ENCODE measurements at regions not wholly inside any gene's neighbourhood (a gene's known extent, or its start where the extent isn't known, plus 50 kb on each side); places are given as distances from the start of the nearest gene placed in this dataset.

DNA sequence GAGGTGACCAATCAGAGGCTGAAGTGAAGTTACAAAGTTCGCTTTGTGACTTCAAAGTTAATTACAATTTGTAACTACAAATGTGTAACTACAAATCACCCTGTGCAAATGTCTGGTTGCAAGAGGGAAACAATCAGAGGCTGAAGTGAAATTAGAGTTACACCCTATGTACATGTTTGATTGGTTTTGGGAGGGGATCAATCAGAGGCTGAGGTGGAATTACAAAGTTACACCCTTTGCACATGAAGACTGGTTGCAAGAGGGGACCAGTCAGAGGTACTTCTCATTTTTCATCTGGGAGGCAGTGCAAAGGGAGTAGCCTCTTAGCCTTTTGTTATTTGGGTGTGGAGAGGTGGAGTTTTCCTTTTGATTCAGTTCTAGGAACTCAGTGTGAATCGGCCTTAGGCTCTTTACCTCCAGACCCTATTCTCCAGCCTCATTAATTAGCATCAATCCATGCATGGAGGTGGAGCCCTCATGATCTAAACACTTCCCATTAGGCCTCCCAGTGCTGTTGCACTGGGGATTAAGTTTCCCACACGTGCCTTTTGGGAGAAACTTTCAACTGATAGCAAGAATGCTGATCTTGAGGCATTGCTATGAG lies 291.3 kb upstream of the MTNR1B start:
- DNase-seq, result no peak

DNA sequence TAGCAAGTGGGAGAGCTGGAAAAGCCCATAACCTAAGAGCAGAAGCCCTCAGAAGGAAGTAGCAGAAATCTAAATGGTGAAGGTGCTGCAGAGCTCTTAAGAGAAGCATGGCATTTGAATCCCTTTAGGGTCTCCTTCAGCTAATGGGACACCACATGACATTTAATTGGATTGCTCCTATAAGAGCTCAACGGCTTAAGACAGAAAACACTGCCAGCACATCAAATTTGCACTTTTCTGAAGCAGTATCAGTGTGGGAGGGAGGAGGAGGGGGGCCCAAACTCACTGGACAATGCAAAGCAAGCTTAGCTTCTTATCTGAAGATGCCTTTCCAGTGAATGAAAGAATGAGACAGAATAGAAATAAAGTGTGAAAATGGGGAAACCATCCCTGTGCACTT lies 287.9 kb upstream of the MTNR1B start:
- DNase-seq, result no peak

DNA sequence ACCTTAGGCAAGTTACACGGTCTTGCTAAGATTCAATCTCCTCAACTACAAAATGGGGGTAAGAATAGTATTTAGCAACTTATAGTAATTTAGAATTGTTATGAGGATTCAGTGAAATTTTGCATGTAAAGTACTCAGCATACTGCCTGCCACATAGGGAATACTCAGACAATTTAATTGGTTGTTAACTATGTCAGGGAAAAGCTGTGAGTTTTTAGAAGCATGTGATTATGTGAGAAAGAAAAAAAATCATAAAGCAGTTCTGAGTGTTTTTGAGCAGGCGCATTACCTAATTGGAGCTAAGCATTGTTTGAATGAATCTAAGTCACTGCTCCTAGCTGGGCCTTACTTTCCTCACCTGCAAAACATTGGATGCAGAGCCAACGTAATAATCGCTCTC lies 287.3 kb upstream of the MTNR1B start:
- DNase-seq, result no peak

DNA sequence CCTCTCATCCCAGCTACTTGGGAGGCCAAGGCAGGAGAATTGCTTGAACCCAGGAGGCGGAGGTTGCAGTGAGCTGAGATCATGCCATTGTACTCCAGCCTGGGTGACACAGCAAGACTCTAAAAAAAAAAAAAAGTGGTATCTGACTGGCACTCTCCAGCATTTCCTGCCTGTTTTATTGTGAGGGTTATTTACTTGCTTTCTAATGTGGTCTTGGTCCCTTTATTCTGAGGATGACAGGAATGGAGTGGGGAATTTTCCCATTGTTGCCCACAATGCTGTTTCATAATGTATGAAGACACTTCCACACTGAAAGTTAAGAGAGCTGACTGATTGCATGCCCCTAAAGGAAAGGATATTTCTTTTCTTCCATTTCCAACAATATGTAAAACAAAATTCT lies 286.5 kb upstream of the MTNR1B start:
- DNase-seq, result no peak

DNA sequence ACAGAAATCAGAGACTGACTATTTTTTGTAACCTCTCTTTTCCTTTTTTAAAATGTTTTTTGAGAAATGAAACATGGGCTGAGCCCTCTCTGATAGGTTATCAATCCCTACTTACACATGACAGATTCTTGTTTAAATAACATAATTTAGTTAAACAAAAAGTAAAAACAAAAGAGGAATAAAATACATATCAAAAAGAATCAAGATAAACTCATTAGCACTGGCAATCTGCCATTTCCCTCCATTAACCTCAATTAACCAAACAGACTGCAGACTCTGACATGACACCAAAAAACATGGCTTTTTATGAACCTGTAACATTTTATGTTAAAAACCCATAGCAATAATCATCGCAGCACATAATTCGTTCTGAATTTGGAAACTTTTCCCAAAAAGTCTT lies 284.4 kb upstream of the MTNR1B start:
- no peak for DNase-seq

DNA sequence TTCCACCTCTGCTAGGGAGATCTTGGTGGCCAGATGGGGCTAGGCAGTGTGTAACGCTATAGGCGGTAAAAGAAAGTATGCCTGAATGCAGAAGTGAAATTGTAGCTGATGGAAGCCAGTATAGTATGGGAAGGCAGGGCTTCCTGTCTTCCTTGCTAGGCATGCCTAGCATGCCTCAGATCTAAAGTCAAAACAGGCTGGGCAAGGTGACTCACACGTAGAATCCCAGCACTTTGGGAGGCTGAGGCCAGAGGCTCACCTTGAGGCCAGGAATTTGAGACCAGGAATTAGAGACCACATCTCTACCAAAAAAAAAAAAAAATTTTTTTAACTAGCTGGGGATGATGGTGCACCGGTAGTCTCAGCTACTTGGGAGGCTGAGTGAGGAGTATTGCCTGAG lies 281.7 kb upstream of the MTNR1B start:
- no peak for DNase-seq

DNA sequence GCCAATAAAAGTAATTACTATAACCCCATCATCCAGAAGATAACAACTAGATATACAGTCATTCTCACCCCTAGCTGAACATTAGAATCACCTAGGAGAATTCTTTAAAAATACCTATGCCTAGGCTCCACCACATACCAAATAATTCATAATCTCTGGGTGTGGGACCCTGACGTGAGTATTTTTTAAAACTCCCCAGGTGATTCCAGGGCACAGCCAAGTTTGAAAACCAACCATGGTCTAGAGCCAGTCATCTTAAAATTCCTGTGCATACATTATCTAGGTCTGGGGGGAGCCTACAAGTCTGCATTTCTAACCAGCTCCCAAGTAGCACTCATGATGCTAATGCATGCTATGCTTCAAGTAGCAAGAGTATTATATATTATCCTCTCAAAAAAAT lies 281.0 kb upstream of the MTNR1B start:
- DNase-seq, result no peak

DNA sequence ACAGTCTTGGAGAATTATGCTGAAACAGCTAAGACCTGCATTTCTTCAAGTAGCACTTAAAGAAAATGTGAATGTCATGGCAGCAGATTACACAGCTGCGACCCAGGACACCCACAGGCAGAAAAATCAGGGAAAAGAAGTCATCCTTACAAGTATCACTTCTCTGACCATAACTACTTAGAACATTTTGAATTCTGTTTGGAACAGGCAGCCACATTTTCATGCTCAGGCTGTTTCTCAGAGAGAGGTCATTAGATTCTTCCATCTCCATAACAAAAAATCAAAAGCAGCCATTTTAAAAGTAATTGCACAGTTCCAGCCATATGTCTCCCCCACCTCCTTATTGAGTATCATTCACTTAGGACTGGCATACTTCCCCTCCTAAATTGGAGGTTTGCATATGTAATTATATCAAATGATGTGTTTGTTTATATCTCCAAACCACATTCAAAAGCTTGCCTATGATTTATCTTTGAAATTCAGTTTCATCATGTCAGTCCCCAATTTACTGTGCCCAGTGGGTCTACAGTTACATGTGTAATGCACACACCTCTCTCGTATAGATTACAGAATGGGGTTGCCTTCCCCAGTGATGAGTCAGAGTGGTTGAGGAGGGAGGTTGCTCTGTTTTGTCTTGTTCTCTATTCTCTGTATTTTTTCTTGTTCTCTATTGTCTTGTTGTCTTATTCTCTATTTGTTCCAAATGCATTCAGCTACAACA lies 276.5 kb upstream of the MTNR1B start:
- no peak for DNase-seq

DNA sequence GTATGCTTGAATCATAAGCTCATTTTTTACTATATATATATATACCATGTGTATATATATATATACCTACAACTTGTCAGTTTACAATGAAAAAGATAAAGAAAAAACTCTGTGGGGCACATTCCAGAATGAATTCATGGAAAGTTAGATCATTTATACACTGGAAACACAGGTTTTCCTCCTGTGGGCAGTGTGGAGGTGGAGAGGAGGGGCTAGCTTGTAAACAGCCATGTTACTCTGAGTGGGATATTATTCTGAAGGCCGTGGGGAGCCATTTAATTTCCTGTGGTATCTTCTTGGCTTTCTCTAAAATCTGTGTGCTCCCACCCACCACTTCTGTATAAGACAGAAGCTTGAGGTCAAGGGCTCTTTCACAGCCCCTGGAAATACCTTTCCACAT lies 273.4 kb upstream of the MTNR1B start:
- DNase-seq, result no peak

DNA sequence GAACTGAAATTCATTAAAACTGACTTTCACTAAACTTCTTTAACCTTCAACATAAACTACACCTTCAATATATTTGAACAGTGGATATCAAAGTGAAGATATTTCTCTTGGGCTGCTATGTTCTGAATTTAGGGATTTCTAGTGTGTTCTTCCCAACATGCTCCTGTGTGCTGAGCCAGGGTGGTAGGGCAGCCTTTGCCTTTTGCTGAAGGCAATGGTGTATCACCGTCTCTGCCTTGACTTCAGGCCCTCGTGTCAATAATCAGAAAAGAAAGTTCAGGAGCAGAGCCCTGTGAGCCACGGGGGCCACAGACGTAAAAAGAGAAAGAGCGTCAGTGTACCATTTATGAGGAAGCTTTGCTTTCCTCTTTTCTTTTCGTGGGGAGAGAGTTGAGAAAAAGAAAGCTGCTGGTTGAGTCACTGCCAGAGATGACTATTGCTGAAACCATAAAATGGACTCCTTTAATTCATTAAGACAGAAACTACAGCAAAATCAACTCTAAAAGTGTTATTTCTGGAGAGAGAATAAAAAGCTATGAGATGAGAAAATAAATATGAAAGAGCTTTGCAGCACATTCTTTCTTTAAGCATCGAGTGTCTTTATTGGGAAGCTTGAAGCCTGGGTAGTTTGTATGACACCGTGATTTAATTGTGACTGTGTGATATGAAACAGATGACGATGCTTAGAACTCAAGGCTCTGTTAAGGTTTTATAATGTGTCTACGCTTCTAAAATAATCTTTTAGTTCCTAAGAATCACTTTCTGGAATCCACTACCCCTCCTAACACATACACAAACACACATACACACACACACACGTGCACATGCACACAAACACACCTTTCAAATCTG lies 271.8 kb upstream of the MTNR1B start:
- no peak for DNase-seq

DNA sequence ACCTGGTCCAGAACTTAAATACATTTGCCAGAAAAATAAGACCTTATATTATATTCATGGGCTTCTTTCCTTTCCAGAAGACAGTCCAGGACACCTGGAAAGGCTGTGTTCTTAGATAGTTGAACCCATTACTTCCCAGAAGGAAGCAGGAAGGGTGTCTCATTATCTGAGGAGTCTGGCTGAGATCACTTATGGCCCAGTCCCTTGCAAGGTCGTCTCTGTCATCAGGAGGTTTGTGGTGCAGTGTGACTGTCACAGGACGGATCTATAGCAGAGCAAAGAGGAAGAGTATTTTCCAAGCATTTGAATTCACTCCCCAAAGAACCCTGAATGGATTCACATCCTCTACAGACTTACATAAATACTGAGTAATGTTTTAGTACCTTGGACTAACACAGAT lies 270.7 kb upstream of the MTNR1B start:
- no peak for DNase-seq

DNA sequence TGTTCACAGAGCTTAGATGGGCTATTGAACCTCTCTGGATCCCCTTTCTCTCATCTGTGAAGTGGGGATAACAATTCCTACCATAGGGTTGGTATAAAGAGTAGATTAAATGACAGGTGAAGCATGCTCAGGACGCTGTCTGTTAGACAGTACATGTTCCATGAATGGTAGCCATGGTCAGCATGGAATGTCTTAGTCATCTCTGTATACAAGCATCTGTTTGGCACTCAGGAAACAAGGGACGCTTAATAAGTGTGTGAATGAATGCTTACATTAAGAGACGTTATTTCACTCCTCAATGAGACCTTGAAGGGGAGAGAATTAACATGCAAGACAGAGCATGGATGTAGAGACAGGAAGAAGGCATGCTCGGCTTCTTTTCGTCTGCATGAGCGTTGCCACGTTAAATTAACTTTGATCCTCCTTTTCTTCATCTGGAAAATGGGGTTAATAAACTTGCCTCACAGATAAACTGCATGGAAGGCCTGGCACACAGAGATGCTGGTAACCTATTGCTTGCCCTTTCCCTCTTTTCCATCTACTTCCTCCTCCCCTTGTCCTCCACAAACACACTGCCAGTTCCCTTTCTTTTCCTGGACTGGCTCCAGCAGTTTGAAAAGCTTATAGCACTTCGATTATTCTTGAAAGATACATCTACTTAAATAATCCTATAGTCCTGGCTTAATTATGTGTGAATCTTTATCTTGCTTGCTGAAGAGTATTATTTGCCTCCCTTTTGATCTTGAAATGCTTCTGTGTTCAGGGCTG lies 267.2 kb upstream of the MTNR1B start:
- no peak for DNase-seq

DNA sequence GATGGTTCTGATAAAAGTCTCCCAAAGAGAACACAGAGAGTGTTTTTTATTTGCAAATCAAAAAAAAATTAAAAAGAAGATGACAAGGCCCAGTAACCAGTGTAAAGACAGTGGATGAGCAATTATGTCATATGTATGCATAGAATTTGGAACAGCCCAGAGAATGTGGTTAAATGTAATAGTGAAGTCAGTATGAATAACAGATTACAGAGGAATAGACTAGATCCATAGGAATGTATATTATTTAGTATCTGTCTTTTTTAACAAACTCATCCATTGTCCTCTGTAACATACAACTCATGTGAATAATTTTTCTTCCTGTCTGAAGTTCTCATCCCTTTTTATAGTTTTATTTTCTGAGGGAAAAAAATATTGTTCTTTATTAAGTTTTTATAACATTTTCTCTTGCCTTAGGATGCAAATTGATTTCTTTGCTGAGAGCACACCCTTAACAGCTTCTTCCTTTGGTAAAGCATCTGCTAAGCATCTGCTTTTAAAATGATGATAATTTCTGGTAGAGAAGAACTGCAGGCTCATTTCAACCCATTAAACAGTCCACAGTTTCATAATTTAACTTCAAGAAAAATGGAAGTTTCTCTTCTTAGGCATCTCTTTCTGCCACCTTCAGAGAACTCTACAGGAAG lies 266.5 kb upstream of the MTNR1B start:
- DNase-seq, result no peak

DNA sequence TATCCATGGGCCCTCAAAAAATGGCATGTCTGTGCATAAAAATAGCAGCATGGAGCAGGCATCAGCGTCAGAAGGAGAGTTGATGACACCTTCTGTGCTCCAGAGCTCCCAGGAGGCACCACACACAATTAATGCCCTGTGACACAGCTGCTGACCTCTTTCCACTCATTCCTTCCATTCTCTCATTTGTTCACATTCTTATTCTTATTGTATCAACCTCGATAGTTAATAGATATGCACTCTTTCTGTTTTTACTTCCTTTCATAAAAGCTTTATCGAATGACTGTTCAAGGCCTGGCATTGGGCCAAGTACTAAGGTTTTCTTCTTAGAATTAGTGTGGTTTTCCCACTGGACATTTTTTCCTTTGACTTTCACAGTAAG lies 266.0 kb upstream of the MTNR1B start:
- DNase-seq, result no peak

DNA sequence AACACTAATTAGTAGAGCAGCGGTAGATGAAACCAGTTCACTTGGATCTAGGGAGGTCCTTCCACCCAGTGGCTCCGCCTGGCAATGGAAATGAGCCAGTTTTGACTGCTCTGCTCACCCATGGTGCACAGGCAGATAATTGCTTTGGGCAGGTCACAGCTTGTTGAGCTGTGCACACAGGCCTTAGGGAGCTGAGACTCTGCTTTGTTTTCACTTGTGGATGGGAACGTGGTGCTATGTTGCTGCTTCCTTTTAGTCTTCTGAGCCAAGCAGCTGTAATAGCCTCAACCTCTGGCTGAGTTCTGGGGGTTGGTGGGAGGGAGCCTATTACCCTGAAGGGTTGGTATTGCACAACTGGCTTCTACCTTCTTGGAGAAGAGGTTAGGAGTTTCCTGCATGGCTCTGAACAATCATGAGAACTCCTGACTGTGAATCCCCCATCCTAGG lies 262.3 kb upstream of the MTNR1B start:
- no peak for DNase-seq

DNA sequence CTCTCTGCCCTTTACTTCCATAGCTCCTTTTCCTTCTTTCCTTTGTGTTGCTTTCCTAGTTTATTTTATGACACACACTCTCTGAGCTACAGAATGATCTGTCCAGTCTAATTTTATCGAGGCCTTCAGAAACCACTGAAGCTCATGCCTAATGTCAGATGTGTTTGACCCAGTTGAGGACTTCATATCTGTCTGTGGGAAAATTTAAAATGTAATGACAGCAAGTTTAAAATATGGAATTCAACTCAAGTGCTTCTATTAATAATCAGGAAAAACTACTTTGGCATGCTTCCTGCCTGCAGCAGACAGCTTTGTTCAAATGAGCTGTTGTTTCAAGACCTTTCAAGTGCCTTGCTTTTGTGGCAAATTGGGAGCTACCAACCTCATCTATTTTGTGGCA lies 261.8 kb upstream of the MTNR1B start:
- DNase-seq, result no peak

DNA sequence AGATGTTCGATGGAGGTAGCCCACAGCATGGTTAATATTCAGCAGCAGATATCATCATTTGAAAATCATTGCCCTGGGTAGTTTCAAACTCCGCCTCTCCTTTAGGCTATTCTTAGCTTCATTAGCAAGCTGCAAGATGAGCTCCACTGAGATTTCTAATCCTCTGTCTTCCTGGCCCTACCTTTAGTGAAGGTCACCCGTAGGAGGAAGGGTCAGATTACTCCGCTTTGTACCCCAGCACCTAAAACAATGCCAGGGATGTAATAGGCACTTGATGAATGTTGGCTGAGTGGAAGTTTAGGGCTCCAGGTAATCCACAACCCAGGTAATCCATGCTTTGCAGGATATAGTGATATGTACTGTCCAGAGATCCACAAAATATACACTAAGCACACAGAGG lies 260.1 kb upstream of the MTNR1B start:
- DNase-seq, result no peak

DNA sequence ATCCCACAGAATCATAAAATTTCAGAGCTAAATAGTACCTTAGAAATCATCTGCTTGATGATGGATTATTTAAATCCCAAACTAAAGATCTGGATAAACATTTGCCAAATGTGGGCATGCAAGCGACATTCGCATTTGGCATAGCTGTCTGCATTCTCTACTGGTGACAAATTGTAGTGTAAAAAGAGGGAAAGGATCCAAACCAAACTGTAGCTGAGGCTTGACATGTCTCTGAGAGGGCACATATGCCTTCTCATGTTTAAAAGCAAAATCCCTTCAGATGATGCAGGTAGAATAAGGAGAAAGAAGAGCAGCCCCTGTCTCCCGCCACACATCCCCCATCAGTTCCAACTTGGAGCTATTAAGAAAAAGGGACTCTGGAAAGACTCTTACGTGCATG lies 257.5 kb upstream of the MTNR1B start:
- DNase-seq, result no peak

DNA sequence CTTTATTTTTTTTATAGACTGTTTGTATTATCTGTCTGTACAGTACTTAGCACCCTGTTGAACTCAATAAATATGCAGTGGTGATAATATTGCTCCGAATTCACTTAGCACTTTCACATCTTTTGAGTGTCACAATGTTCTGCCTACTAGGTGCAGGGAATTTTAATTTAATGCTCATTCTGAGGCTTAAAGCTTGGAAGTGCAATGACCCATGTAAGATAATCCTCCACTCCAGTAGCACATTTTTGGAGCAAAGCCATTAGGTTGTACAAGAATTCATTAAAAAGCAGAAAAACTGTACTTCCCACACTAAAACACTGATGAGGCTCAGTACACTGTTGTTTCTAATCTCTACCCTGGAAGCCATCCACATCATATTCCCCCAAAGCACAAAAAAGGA lies 255.3 kb upstream of the MTNR1B start:
- no peak for DNase-seq

DNA sequence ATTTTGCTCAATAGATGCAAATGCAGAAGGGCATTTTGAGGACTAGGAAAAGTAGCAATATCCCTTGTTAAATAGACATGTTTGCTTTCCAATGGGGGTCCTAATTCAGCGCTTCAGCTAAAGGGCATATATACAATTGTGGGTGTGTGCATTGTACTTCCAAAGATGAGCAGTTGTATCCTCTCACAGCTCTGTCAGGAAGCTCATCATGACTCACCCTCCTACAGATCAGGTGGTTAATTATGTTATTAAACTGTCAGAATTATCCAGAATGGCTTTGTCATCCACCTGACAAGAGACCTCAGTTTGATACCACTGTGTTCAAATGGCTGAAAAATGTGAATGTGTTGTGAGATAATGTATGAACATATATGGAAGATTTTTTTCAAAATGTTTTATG lies 252.2 kb upstream of the MTNR1B start:
- no peak for DNase-seq

DNA sequence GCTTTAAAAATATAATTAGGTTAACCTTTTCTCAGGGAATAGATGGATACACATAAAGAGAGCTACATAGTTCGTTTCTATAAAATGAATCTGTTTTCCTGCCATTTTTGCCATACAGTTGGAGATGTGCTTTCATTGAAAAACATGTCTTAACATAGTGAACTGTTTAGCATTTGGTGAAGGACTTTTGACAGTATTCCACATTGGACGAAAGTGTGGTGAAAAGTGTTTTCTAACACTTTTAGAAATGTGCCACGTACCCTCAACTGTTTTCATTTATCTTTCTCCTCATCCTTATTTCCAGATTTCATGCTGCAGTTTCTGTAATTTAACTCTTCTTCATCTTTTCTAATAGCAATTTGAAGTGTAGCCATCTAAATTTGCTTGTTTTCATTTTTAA lies 249.1 kb upstream of the MTNR1B start:
- DNase-seq, result no peak

DNA sequence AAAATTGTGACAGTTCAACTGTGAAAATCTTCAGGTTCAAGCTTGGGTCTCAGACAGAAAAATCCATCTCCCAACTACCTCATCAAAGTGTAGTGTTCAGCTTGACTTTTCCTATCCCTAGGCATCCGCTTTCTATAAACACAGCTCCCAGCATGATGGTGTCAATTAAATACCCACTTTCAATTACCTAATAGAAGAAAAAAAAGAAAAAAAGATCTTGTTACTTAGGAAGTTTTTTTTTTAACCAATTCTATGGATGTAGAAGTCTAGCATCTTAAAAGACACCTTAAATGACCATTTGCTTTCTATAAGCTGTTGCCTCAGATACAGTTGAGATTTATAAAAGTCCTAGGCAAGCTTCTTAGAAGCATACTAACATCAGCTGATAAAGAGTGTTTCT lies 244.1 kb upstream of the MTNR1B start:
- no peak for DNase-seq

DNA sequence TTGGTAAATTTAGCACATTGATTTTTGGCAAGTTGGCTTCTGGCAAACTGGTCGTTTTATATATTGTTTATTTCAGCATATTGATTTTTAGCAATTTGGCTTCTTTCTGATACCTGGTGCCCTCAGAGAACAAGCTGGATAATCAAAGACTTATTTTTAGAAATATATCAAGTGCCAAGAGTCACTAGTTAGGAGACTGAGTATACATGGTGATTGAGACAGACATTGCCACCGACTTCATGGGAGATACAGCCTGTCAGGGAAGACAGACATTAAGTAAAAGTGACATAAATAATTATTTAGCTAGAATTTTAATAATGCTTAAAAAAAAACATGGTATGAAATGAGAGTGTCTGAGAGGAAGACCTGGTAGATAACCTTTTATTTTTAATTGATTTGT lies 242.3 kb upstream of the MTNR1B start:
- no peak for DNase-seq

Measured in stimulated activated CD4-positive, alpha-beta T cell treated with anti-CD3 and anti-CD28 coated beads, Interleukin-2, amount 100 ng/mL, for 48 hours (primary cell).